HepG2 (cell line): ENCODE measurements at regions not wholly inside any gene's neighbourhood (a gene's known extent, or its start where the extent isn't known, plus 50 kb on each side); places are given as distances from the start of the nearest gene placed in this dataset.

Experiments used
- ATAC-seq: fragments of 200-7000 bp; cut with Tn5 transposase; 3 replicates; pipeline ENCODE4 v1.9.1; 2020; ENCODE audit warnings: mild to moderate bottlenecking, moderate library complexity
- BruUV-seq: library from RNA; stranded (reverse); fragments of 400-500 nt; replicated peaks from 2 replicates; lab custom pipeline; 2021; lab: Mats Ljungman, UMichigan
- CTCF ChIA-PET: fragments of 300-600 bp; formaldehyde crosslinking; extraction: SDS; loops from one replicate; lab custom pipeline; 2021; ENCODE audit warnings: low total read pairs, inconsistent platforms, low intra/inter-chr PET ratio; lab: Yijun Ruan, JAX
- POLR2A ChIA-PET: fragments of 350-600 bp; sonication (Branson Sonifier 250); formaldehyde crosslinking; loops from one replicate; lab custom pipeline; 2020; ENCODE audit warnings: antibody characterized with exemption, inconsistent platforms; lab: Yijun Ruan, JAX
- DNase-seq: peaks from one replicate; pipeline ENCODE4 v3.0.0-alpha.2; 2015; ENCODE audit warnings: low spot score
- FAIRE-seq: peaks from 3 replicates; lab custom pipeline; 2011; peaks lifted over from hg19 to GRCh38; lab: Jason Lieb, UNC
- H2AFZ ChIP-seq: one replicate; pipeline ENCODE4 v1.6.1; 2011; ENCODE audit warnings: low read length, inconsistent platforms
- H3K27ac ChIP-seq: fragments of 300-600 bp; 3 replicates; pipeline ENCODE4 v1.8.0; 2011; ENCODE audit warnings: mixed run types, mild to moderate bottlenecking, mixed read lengths, low read length, inconsistent platforms; ENCODE audit not compliant: insufficient read depth; ENCODE audit errors: extremely low read length
- H3K27me3 ChIP-seq, 2 experiments: fragments of 200-600 bp in 1 of 2; 2 replicates in 1 of 2; 3 replicates in 1 of 2; pipeline versions ENCODE4 v1.6.0 to v1.8.0; 2011; ENCODE audit warnings: low read length in 2 of 2, mild to moderate bottlenecking in 2 of 2, moderate library complexity in 2 of 2, inconsistent platforms in 1 of 2; ENCODE audit not compliant: insufficient read depth in 2 of 2, control insufficient read depth in 1 of 2
- H3K36me3 ChIP-seq, 2 experiments: fragments of 200-600 bp in 1 of 2; replicated peaks in 1 of 2; 2 replicates in 1 of 2; 3 replicates in 1 of 2; pipeline versions ENCODE4 v1.5.1 to v1.8.0; 2011; ENCODE audit warnings: low read length in 2 of 2, inconsistent platforms in 1 of 2; ENCODE audit not compliant: insufficient read depth in 2 of 2, control insufficient read depth in 1 of 2
- H3K4me1 ChIP-seq: 2 replicates; pipeline ENCODE4 v1.5.1; 2012; ENCODE audit warnings: low read length, inconsistent platforms; ENCODE audit not compliant: insufficient read depth
- H3K4me2 ChIP-seq: 2 replicates; pipeline ENCODE4 v1.6.0; 2011; ENCODE audit warnings: low read depth, low read length, inconsistent platforms
- H3K4me3 ChIP-seq, 3 experiments: fragments of 200-600 bp in 1 of 3; sonication (generic), shearing (Covaris generic) in 1 of 3; replicated peaks in 1 of 3; 2 replicates each; pipeline ENCODE4 v1.5.1; 2011 to 2016; ENCODE audit warnings: low read length in 3 of 3, inconsistent platforms in 2 of 3, low read depth in 2 of 3, mild to moderate bottlenecking in 2 of 3, control low read depth in 1 of 3, mixed read lengths in 1 of 3; ENCODE audit not compliant: insufficient read depth in 1 of 3
- H3K79me2 ChIP-seq: one replicate; pipeline ENCODE4 v1.6.1; 2011; ENCODE audit warnings: low read length, inconsistent platforms; ENCODE audit not compliant: insufficient read depth
- H3K9ac ChIP-seq: 2 replicates; pipeline ENCODE4 v1.6.0; 2011; ENCODE audit warnings: mild to moderate bottlenecking, low read depth, low read length, inconsistent platforms; ENCODE audit not compliant: insufficient read depth
- H3K9me3 ChIP-seq: 2 replicates; pipeline ENCODE4 v1.5.1; 2012; ENCODE audit warnings: mild to moderate bottlenecking, low read length
- H4K20me1 ChIP-seq: 2 replicates; pipeline ENCODE4 v1.6.0; 2011; ENCODE audit warnings: inconsistent platforms, mild to moderate bottlenecking, low read length, moderate library complexity; ENCODE audit not compliant: insufficient read depth
- AKNA ChIP-seq: sonication (generic); formaldehyde crosslinking; IDR thresholded peaks from 2 replicates; pipeline ENCODE4 v1.4.0; 2020; ENCODE audit warnings: missing genetic modification reagents, borderline replicate concordance
- ARID3A ChIP-seq: IDR thresholded peaks from 2 replicates; pipeline ENCODE4 v1.6.1; 2012; ENCODE audit warnings: low read depth, low read length, improper control_type of control experiment
- ELF3 ChIP-seq: IDR thresholded peaks from 2 replicates; pipeline ENCODE4 v1.6.1; 2016; ENCODE audit warnings: missing genetic modification reagents, missing compliant biosample characterization
- ETS1 ChIP-seq: sonication (generic); formaldehyde crosslinking; IDR thresholded peaks from 2 replicates; pipeline ENCODE4 v1.4.0; 2020; ENCODE audit warnings: missing genetic modification reagents
- HOMEZ ChIP-seq: IDR thresholded peaks from 2 replicates; pipeline ENCODE4 v1.6.1; 2016; ENCODE audit warnings: low read depth
- JUN ChIP-seq: sonication (generic); formaldehyde crosslinking; IDR thresholded peaks from 2 replicates; pipeline ENCODE4 v1.4.0; 2020; ENCODE audit warnings: mild to moderate bottlenecking, missing genetic modification reagents
- JUNB ChIP-seq: sonication (generic); formaldehyde crosslinking; IDR thresholded peaks from 2 replicates; pipeline ENCODE4 v1.8.0; 2022; ENCODE audit warnings: missing genetic modification reagents, mild to moderate bottlenecking, borderline replicate concordance
- RARG ChIP-seq: sonication (generic); formaldehyde crosslinking; IDR thresholded peaks from 2 replicates; pipeline ENCODE4 v1.4.0; 2020; ENCODE audit warnings: low read depth, mild to moderate bottlenecking, missing genetic modification reagents
- SMARCC2 ChIP-seq: fragments of 450-650 bp; IDR thresholded peaks from 2 replicates; pipeline ENCODE4 v1.6.1; 2017; ENCODE audit warnings: antibody characterized with exemption, mild to moderate bottlenecking
- ZFP62 ChIP-seq: sonication (generic); formaldehyde crosslinking; IDR thresholded peaks from 2 replicates; pipeline ENCODE4 v1.4.0; 2020; ENCODE audit warnings: missing genetic modification reagents
- ZNF124 ChIP-seq: sonication (generic); formaldehyde crosslinking; IDR thresholded peaks from 2 replicates; pipeline ENCODE4 v1.4.0; 2020; ENCODE audit warnings: missing genetic modification reagents
- ZNF83 ChIP-seq: sonication (generic); formaldehyde crosslinking; IDR thresholded peaks from 2 replicates; pipeline ENCODE4 v1.4.0; 2020; ENCODE audit warnings: missing genetic modification reagents, mild to moderate bottlenecking, borderline replicate concordance
- WGBS: methylation state at CpG from one replicate; pipeline ENCODE4 v1.1.6; 2017; ENCODE audit warnings: low lambda C conversion rate; 5-methylcytosine and 5-hydroxymethylcytosine counted together
- in situ Hi-C: cut with HindIII; loops from 2 replicates; pipeline ENCODE4 v1.10.0; 2017; ENCODE audit warnings: low pct_unique_long_range_greater_than_20kb; ENCODE audit not compliant: extremely low pct_ligation_motif_present
- intact Hi-C: fragments of 100-400 bp; cut with micrococcal nuclease; formaldehyde crosslinking; loops from one replicate; pipeline ENCODE4 v1.10.0; 2022; ENCODE audit not compliant: unreplicated experiment

- H3K79me2 ChIP-seq: no peaks in the 10 kb centered on the region
- H3K4me1 ChIP-seq: no peaks in the 10 kb centered on the region
- TF ChIP-seq SMARCC2: no peak
- no peak for TF ChIP-seq ZNF124
- no peak for TF ChIP-seq ZNF83
- TF ChIP-seq ELF3 (CRISPR knock-in tag): no peak
- no peak for TF ChIP-seq RARG
- no peak for TF ChIP-seq ZFP62
- no peak for TF ChIP-seq HOMEZ (CRISPR knock-in tag)
- TF ChIP-seq ETS1 (CRISPR knock-in tag): no peak
- TF ChIP-seq JUN (CRISPR knock-in tag): no peak
- no peak for TF ChIP-seq AKNA
- no peak for TF ChIP-seq ARID3A
- TF ChIP-seq JUNB (CRISPR knock-in tag): no peak
- H3K36me3 ChIP-seq: no peaks in the 10 kb centered on the region
- DNase-seq (no peak), FAIRE-seq (no peak), ATAC-seq (no peak)
- in situ Hi-C loops: no loop called here
- no peak overlapping the region for H3K27ac ChIP-seq
- H3K9ac ChIP-seq: no peak overlapping the region
- 51% methylated on average over 10 of the region's 10 CpGs for WGBS
- POLR2A ChIA-PET: no interaction called here
- no peak overlapping the region for H3K4me3 ChIP-seq
- H3K9me3 ChIP-seq: no peaks in the 10 kb centered on the region
- H4K20me1 ChIP-seq: no peaks in the 10 kb centered on the region
- intact Hi-C loops: no loop called here
- peaks cover 2 to 58% of the 10 kb centered on the region in 2 experiments; a peak in 4 of 5 replicates for H3K27me3 ChIP-seq
- CTCF ChIA-PET: no interaction called here
- H3K4me2 ChIP-seq: no peak overlapping the region
- no TSS peak for BruUV-seq
- no peak overlapping the region for H2AFZ ChIP-seq
These were observed 224.2 kb upstream of the IRX3 start for GRCh38 chr16:54510685-54511221.
